ENCODE measurements at regions not wholly inside any gene's neighbourhood (a gene's known extent, or its start where the extent isn't known, plus 50 kb on each side); places are given as distances from the start of the nearest gene placed in this dataset.

- no peak for DNase-seq (ENCODE audit: extremely low read depth in 1 of 11, low read depth in 9 of 11, low spot score in 4 of 11)
These were observed 199.1 kb upstream of the GSE1 start for GRCh38 chr16:85413691-85414663.

DNA sequence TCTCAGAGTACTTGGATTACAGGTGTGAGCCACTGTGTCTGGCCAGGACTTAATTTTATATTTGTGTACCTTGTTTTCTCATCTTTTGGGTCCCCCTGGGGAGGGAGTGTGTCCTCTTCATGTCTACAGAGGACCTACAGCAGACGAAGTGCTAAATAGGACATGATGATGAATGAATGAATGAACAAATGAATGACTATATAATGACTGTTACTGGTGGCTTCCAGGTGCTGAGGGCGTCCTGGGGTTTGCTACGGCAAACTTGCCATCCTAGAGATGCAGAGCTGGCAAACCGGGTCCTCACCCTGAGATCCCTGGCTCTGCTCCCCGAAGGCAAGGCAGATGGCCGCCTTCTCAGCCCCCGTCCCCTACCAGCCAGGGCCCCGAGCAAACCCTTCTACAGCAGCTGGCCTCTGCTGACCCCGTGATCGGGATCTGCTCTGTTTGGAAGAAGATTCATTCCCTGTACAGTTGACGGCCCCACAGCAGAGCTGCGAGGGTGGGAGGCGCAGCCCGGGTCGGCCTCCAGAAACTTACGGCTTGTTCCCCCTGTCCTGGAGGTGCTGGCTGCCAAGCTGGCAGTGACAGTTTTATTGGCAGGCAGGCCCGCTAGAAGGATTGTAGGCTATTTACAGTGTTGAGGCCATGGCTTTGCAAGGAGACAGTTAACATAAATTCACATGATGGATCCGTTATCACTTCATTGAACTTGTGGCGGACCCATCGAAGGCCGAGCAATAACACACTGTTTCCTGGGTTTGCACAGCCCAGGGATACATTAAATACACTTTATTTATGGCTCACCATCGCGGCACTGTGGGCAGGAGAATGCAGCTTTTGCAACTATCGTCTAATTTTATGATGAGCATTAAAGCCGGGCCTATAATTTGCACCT, 197.7 kb upstream of the GSE1 start:
- DNase-seq (ENCODE audit: extremely low read depth in 1 of 11, low read depth in 9 of 11, low spot score in 4 of 11), result no peak

DNA sequence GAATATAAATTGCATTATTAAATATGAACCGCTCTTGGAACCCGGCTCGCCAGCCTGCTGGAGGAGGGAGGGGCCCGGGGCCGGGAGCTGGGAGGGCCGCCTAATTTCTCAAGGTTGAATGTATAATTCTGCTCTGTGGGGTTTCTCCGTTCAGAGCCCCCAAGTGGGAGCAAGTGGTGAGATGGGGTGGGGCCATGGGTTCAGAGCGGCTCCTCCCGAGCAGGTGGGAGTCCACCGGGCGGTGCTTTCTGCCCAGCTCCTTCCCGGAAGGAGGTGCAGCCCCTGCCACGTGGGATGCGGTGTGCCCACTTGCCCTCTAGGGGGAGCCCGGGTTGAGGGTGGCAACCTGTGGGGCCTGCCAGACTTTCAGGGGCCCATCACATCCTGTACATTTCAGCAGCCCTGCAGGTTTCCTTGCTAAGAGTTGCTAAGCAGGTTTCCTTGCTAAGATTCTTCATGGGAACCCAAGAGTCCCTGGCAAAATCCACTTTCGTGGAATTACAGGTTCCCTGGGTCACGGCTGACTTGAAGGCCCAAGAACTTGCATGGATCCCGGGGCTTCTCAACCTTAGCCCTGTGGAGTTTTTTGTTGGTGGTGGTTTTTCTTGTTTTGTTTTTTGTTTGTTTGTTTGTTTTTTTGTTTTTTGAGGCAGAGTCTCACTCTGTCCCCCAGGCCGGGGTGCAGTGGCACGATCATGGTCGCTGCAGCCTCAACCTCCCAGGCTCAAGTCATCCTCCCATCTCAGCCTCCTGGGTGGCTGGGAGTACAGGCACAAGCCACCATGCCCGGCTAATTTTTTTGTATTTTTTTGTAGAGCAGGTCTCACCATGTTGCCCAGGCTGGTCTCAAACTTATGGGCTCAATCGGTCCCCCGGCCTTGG, 196.7 kb upstream of the GSE1 start:
- DNase-seq (ENCODE audit: extremely low read depth in 1 of 11, low read depth in 9 of 11, low spot score in 4 of 11), result no peak

GRCh38 chr16:85417156-85417860, 195.8 kb upstream of the GSE1 start:
- no peak for DNase-seq (ENCODE audit: extremely low read depth in 1 of 11, low read depth in 9 of 11, low spot score in 4 of 11)

DNA sequence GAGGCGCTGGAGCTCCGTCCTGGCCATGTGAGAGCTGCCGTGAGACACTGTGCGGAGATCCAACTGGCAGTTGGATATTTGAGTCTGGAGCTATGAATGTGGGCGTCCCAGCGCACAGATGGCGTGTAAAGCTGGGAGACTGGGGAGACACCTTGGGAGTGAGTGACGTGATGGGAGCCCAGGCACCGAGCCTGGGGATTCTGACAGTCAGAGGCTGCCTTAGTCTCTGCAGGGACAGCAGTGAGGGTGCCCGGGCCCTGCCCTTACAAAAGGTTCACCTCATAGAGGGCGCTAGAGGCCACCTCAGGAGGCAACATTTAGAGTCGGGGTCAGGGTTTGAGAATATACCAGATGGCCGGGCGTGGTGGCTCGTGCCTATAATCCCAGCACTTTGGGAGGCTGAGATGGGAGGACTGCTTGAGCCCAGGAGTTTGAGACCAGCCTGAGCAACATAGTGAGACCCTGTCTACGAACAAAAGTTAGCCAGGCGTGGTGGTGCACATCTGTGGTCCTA, 194.1 kb upstream of the GSE1 start:
- DNase-seq (ENCODE audit: extremely low read depth in 1 of 11, low read depth in 9 of 11, low spot score in 4 of 11), result no peak

GRCh38 chr16:85419503-85420408, 193.4 kb upstream of the GSE1 start:
- no peak for DNase-seq (ENCODE audit: extremely low read depth in 1 of 11, low read depth in 9 of 11, low spot score in 4 of 11)

GRCh38 chr16:85420501-85421337, 192.4 kb upstream of the GSE1 start:
- DNase-seq (ENCODE audit: extremely low read depth in 1 of 11, low read depth in 9 of 11, low spot score in 4 of 11), result no peak

GRCh38 chr16:85421338-85422195, 191.6 kb upstream of the GSE1 start:
- DNase-seq (ENCODE audit: extremely low read depth in 1 of 11, low read depth in 9 of 11, low spot score in 4 of 11), result no peak

DNA sequence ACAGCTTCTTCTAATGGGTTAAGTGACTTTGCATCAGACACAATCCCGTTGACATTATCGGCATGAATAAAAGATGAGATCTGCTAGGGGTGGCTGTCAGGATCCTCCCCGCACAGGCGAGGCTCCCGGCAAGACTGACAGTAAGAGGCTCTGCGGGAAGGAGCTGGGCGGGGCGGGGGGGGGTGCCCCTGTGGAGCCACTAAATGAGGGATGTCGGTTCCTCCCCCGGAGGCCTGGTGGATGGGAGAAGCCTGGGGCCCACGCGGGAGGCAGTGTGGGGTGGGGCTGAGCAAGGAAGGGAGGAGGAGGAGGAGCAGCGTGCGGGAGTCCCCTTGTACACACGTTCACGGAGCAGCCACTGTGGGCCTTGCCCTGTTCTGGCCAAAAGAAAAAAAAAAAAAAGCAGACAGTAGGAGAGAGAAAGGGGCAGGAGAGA, 190.9 kb upstream of the GSE1 start:
- no peak for DNase-seq (ENCODE audit: extremely low read depth in 1 of 11, low read depth in 9 of 11, low spot score in 4 of 11)

DNA sequence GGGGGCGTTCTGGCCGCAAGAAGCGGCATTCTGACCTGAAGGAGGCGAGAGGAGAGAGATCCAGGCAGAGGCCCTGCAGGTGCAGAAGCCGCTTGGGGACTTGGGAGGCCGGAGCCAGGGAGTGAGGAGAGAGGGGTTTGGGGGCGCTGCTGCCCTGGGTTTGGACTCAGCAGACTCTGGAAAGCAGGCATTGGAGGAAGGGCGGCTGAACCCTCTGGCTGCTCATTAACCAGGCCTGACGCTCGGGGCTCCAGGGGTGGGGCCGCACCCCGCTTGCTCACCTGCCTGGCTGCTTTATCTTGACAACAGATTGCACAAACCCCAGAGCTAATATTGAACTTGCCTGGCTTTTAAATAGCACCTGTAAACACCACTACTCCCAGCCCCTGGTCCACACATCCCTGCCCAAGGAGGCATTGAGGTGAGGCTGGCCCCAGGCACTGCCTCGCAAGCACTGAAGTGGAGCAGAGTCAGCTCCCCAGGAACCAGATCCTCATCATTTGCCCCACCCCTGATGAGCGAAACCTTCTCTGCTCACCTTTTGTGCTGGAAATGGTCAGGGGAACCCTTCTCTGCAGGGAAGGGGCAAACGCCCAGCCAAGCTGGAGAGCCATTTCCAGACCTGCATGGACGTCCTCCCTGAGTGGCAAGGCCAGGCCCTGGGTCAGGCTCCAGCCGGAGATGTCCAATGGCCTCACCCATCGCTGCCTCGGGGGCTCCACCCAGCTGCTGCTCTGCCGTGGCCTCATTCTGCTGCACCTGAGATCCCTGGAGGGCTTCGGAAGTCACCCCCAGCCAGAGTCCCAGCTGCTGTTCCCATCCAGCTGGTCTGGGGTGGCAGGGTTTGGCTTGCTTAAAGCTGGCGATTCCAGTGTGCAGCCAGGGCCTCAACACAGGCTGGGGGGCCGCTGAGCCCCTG, 190.2 kb upstream of the GSE1 start:
- peak in 2 of 11 donors; percentile 56 to 81 for DNase-seq (ENCODE audit: extremely low read depth in 1 of 11, low read depth in 9 of 11, low spot score in 4 of 11)

GRCh38 chr16:85423631-85424030, 189.5 kb upstream of the GSE1 start:
- no peak for DNase-seq (ENCODE audit: extremely low read depth in 1 of 11, low read depth in 9 of 11, low spot score in 4 of 11)

DNA sequence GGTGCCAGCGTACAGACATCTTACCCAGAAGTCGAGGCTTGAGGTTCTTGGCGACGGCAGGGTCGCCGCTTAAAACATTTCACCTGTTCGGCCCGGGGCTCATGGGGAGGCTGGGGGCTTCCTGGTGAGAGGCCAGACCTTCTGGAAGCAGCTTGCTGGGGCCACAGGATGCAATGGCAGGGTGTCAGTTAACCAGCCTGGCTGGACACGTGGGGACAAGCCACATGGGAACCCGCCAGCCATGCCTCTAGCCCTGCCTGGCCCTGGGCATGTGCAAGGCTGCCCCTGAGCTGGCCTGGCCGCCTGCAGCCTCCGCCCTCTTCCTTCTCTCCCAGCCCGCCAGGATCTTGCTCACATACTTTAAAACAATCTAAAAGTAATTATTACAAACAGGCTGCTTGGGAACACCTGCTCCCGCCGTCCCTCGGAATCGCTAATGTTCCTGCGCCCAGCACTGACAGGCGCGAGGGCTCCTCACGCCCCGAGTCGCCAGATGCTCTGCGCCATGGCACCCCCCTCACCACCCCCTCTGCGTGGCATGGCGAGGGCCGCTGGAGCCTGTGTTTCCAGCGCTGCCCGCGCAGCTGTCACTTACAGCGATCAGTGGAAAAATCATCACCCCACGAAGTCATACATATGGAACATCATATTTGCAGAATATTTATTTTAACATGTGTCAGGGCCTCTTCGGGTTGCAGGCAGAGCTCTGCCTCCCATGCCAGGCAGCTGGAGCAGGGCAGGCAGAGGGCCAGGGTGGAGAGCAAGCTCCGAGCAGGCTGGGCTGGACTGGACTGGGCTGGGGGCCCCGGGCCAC, 188.7 kb upstream of the GSE1 start:
- no peak for DNase-seq (ENCODE audit: extremely low read depth in 1 of 11, low read depth in 9 of 11, low spot score in 4 of 11)

- no peak for DNase-seq (ENCODE audit: extremely low read depth in 1 of 11, low read depth in 9 of 11, low spot score in 4 of 11)
These were observed 188.0 kb upstream of the GSE1 start for GRCh38 chr16:85425074-85425662.

All from renal cortex interstitium (tissue), 11 donors.